ENCODE measurements at regions not wholly inside any gene's neighbourhood (a gene's known extent, or its start where the extent isn't known, plus 50 kb on each side); places are given as distances from the start of the nearest gene placed in this dataset.

DNA sequence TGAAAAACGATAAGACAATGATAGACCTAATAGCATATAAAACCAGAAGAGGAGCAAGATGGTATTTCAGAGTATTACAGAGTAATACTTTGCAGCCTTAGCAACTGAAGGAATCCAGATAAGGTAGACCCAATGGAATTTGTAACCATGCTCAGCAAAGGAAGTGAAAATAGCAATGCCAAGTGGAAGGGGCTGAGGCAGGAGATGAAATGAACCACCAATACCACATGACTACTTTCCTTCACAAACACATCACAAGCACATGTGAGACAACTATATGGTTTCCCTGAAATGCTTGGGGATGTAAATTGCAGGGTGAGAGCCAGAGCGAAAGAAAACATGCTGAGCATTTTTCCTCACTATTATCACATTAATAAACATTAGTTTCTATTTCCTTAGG lies 79.8 kb upstream of the MELK start:
- TF ChIP-seq EZH2 (IDR thresholded peaks at IDR 0.05) (no peak), POLR2AphosphoS5 (IDR thresholded peaks at IDR 0.05; ENCODE audit: borderline replicate concordance, low read depth, low read length) (no peak), FOXP2 (optimal IDR thresholded peaks at IDR 0.05; ENCODE audit: control extremely low read depth, extremely low read length, insufficient read depth) (no peak)
